ENCODE measurements at regions not wholly inside any gene's neighbourhood (a gene's known extent, or its start where the extent isn't known, plus 50 kb on each side); places are given as distances from the start of the nearest gene placed in this dataset.

- no peak for DNase-seq (ENCODE audit: low spot score)
Observed at GRCh38 chr10:44780426-44780825, 130.7 kb upstream of the TMEM72 start.

GRCh38 chr10:44781131-44781530 is 130.0 kb upstream of the TMEM72 start:
- no peak for DNase-seq (ENCODE audit: low spot score)

GRCh38 chr10:44786286-44786850 is 124.8 kb upstream of the TMEM72 start:
- DNase-seq (ENCODE audit: low spot score), result no peak

GRCh38 chr10:44787480-44788075 is 123.6 kb upstream of the TMEM72 start:
- DNase-seq (ENCODE audit: low spot score), result no peak

- DNase-seq (ENCODE audit: low spot score), result no peak
Observed at GRCh38 chr10:44788147-44789129, 122.7 kb upstream of the TMEM72 start.

GRCh38 chr10:44792119-44792775 is 118.9 kb upstream of the TMEM72 start:
- no peak for DNase-seq (ENCODE audit: low spot score)

GRCh38 chr10:44799966-44800365 is 111.2 kb upstream of the TMEM72 start:
- DNase-seq (ENCODE audit: low spot score), result no peak

- DNase-seq (ENCODE audit: low spot score), result no peak
Observed at GRCh38 chr10:44801383-44802327, 109.5 kb upstream of the TMEM72 start.

GRCh38 chr10:44803862-44804261 is 107.3 kb upstream of the TMEM72 start:
- no peak for DNase-seq (ENCODE audit: low spot score)

GRCh38 chr10:44804661-44805060 is 106.5 kb upstream of the TMEM72 start:
- DNase-seq (ENCODE audit: low spot score), result no peak

- no peak for DNase-seq (ENCODE audit: low spot score)
Observed at GRCh38 chr10:44805466-44806210, 105.5 kb upstream of the TMEM72 start.

GRCh38 chr10:44806950-44807349 is 104.2 kb upstream of the TMEM72 start:
- DNase-seq (ENCODE audit: low spot score), result no peak

- no peak for DNase-seq (ENCODE audit: low spot score)
Observed at GRCh38 chr10:44807451-44807850, 103.7 kb upstream of the TMEM72 start.

GRCh38 chr10:44809647-44810046 is 101.5 kb upstream of the TMEM72 start:
- DNase-seq (ENCODE audit: low spot score), result no peak

GRCh38 chr10:44811072-44811471 is 100.1 kb upstream of the TMEM72 start:
- no peak for DNase-seq (ENCODE audit: low spot score)

- no peak for DNase-seq (ENCODE audit: low spot score)
Observed at GRCh38 chr10:44813201-44813600, 97.9 kb upstream of the TMEM72 start.

- DNase-seq (ENCODE audit: low spot score), result no peak
Observed at GRCh38 chr10:44814929-44815328, 96.2 kb upstream of the TMEM72 start.

- DNase-seq (ENCODE audit: low spot score), result no peak
Observed at GRCh38 chr10:44818041-44818649, 93.0 kb upstream of the TMEM72 start.

GRCh38 chr10:44818701-44819127 is 92.4 kb upstream of the TMEM72 start:
- DNase-seq (ENCODE audit: low spot score), result no peak

- no peak for DNase-seq (ENCODE audit: low spot score)
Observed at GRCh38 chr10:44820094-44820493, 91.0 kb upstream of the TMEM72 start.

Measured in D341Med (cell line).